OCI-LY7 (cell line): ENCODE measurements at regions not wholly inside any gene's neighbourhood (a gene's known extent, or its start where the extent isn't known, plus 50 kb on each side); places are given as distances from the start of the nearest gene placed in this dataset.

Experiments used
- EZH2phosphoT487 ChIP-seq: fragments of 200-600 bp; sonication (generic); IDR thresholded peaks from 2 replicates; pipeline ENCODE4 v1.6.1; 2018; ENCODE audit warnings: low read depth, borderline replicate concordance, mild to moderate bottlenecking, mixed run types, antibody characterized with exemption, low read length, moderate library complexity, mixed read lengths
- TF ChIP-seq, protein P1 (sequence below): fragments of 200-600 bp; sonication (generic); conservative IDR thresholded peaks from 2 replicates; pipeline ENCODE4 v1.5.1; 2014; ENCODE audit warnings: mild to moderate bottlenecking, antibody characterized with exemption, low read length, moderate library complexity, mixed read lengths

DNA sequence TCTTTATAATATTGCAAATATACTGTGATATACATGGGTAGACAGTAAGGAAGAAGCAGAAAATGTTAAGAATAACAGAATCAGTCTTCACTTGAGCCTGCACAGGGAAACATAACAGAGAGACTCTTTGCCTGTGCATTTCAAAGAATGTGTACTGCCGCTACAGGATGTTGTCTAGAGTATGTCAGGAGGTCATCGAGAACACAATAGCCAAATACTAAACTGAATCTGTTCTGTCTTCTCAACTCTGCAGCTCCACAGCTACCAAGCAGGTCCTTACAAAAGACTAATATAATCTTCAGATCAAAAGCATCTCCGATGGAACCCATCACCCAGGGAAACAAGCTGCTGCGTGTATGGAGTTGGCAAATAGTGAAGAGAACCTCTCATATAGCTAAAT lies 471.5 kb downstream of the PCDH10 start:
- TF ChIP-seq, protein P1, sequence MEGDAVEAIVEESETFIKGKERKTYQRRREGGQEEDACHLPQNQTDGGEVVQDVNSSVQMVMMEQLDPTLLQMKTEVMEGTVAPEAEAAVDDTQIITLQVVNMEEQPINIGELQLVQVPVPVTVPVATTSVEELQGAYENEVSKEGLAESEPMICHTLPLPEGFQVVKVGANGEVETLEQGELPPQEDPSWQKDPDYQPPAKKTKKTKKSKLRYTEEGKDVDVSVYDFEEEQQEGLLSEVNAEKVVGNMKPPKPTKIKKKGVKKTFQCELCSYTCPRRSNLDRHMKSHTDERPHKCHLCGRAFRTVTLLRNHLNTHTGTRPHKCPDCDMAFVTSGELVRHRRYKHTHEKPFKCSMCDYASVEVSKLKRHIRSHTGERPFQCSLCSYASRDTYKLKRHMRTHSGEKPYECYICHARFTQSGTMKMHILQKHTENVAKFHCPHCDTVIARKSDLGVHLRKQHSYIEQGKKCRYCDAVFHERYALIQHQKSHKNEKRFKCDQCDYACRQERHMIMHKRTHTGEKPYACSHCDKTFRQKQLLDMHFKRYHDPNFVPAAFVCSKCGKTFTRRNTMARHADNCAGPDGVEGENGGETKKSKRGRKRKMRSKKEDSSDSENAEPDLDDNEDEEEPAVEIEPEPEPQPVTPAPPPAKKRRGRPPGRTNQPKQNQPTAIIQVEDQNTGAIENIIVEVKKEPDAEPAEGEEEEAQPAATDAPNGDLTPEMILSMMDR = no peak
- no peak for TF ChIP-seq EZH2phosphoT487
